GM12878 (cell line): ENCODE measurements at regions not wholly inside any gene's neighbourhood (a gene's known extent, or its start where the extent isn't known, plus 50 kb on each side); places are given as distances from the start of the nearest gene placed in this dataset.

ENCODE experiments used
- ATAC-seq: fragments of 200-7000 bp; cut with Tn5 transposase; 3 replicates; pipeline ENCODE4 v1.9.1; 2020; ENCODE audit warnings: mild to moderate bottlenecking, moderate library complexity
- BruUV-seq: library from RNA; stranded (reverse); fragments of 400-500 nt; replicated peaks from 2 replicates; lab custom pipeline; 2021; lab: Mats Ljungman, UMichigan
- CTCF ChIA-PET: fragments of 300-600 bp; sonication (Branson Sonifier 250); formaldehyde crosslinking; extraction: SDS; loops from one replicate; lab custom pipeline; 2021; ENCODE audit warnings: inconsistent platforms; lab: Yijun Ruan, JAX
- POLR2A ChIA-PET: fragments of 350-600 bp; formaldehyde crosslinking; extraction: SDS; loops from one replicate; lab custom pipeline; 2021; ENCODE audit warnings: inconsistent platforms; lab: Charles Lee
- RAD21 ChIA-PET: fragments of 300-600 bp; sonication (Branson Sonifier 250); formaldehyde crosslinking; loops from one replicate; lab custom pipeline; 2023; ENCODE audit warnings: antibody characterized with exemption; ENCODE audit not compliant: unreplicated experiment; lab: Charles Lee
- SMC1A ChIA-PET: fragments of 300-600 bp; sonication (Branson Sonifier 250); formaldehyde crosslinking; loops from one replicate; lab custom pipeline; 2023; ENCODE audit not compliant: unreplicated experiment, uncharacterized antibody; lab: Charles Lee
- DNase-seq: peaks from one replicate; pipeline ENCODE4 v3.0.0-alpha.2; 2011; ENCODE audit warnings: low read depth, low spot score
- FAIRE-seq: peaks from 3 replicates; lab custom pipeline; 2011; peaks lifted over from hg19 to GRCh38; lab: Jason Lieb, UNC
- H2AFZ ChIP-seq: 2 replicates; pipeline ENCODE4 v1.6.0; 2011; ENCODE audit warnings: low read depth, low read length, control low read depth; ENCODE audit not compliant: control insufficient read depth
- H3K27ac ChIP-seq: 2 replicates; pipeline ENCODE4 v1.5.1; 2011; ENCODE audit warnings: control low read depth; ENCODE audit not compliant: control insufficient read depth, insufficient read depth
- H3K27me3 ChIP-seq, 2 experiments: replicated peaks in 1 of 2; 2 replicates each; pipeline versions ENCODE4 v1.6.0 to v1.6.1; 2011; ENCODE audit warnings: low read length in 1 of 2; ENCODE audit not compliant: control insufficient read depth in 2 of 2, insufficient read depth in 2 of 2
- H3K36me3 ChIP-seq, 2 experiments: 2 replicates each; pipeline ENCODE4 v1.5.1; 2011; ENCODE audit warnings: low read length in 1 of 2; ENCODE audit not compliant: control insufficient read depth in 2 of 2, insufficient read depth in 2 of 2
- H3K4me1 ChIP-seq: 2 replicates; pipeline ENCODE4 v1.6.1; 2011; ENCODE audit warnings: mild to moderate bottlenecking, low read length, moderate library complexity, mixed read lengths; ENCODE audit not compliant: control insufficient read depth, insufficient read depth
- H3K4me2 ChIP-seq: 2 replicates; pipeline ENCODE4 v1.6.0; 2011; ENCODE audit warnings: control low read depth; ENCODE audit not compliant: control insufficient read depth, insufficient read depth
- H3K4me3 ChIP-seq: fragments of 200-600 bp; sonication (generic); 2 replicates; pipeline ENCODE4 v1.5.1; 2016
- H3K79me2 ChIP-seq: 2 replicates; pipeline ENCODE4 v1.6.0; 2011; ENCODE audit warnings: low read length; ENCODE audit not compliant: control insufficient read depth, insufficient read depth
- H3K9ac ChIP-seq: 2 replicates; pipeline ENCODE4 v1.8.0; 2011; ENCODE audit warnings: low read length, control low read depth, mixed read lengths; ENCODE audit not compliant: control insufficient read depth, insufficient read depth
- H3K9me3 ChIP-seq: replicated peaks from 3 replicates; pipeline ENCODE4 v1.5.1; 2011; ENCODE audit warnings: mild to moderate bottlenecking, low read length; ENCODE audit not compliant: control insufficient read depth, insufficient read depth
- H4K20me1 ChIP-seq: 2 replicates; pipeline ENCODE4 v1.6.0; 2011; ENCODE audit not compliant: control insufficient read depth, insufficient read depth
- BRCA1 ChIP-seq: IDR thresholded peaks from 2 replicates; pipeline ENCODE4 v1.6.1; 2011; ENCODE audit warnings: low read depth, low read length, improper control_type of control experiment
- CEBPB ChIP-seq, 2 experiments: fragments of 150-350 bp in 1 of 2; IDR thresholded peaks; 2 replicates each; pipeline ENCODE4 v1.6.1; 2012 to 2014; ENCODE audit warnings: low read depth in 2 of 2, low read length in 2 of 2, borderline replicate concordance in 1 of 2, inconsistent platforms in 1 of 2
- JUNB ChIP-seq: IDR thresholded peaks from 2 replicates; pipeline ENCODE4 v1.6.1; 2016; ENCODE audit warnings: antibody characterized with exemption, mild to moderate bottlenecking
- MYB ChIP-seq: fragments of 150-350 bp; IDR thresholded peaks from 2 replicates; pipeline ENCODE4 v1.6.1; 2014; ENCODE audit warnings: mild to moderate bottlenecking, low read depth, low read length, borderline replicate concordance
- NR2C2 ChIP-seq: IDR thresholded peaks from 2 replicates; pipeline ENCODE4 v1.6.1; 2011; ENCODE audit warnings: borderline replicate concordance, low read depth; ENCODE audit not compliant: control insufficient read depth, insufficient read length
- ZNF217 ChIP-seq: fragments of 450-650 bp; IDR thresholded peaks from 2 replicates; pipeline ENCODE4 v1.6.1; 2017; ENCODE audit warnings: antibody characterized with exemption, mild to moderate bottlenecking
- ZNF384 ChIP-seq: IDR thresholded peaks from 2 replicates; pipeline ENCODE4 v1.6.1; 2012; ENCODE audit warnings: low read depth, mild to moderate bottlenecking, low read length, improper control_type of control experiment, borderline replicate concordance
- WGBS: methylation state at CpG from one replicate; pipeline ENCODE4 v1.1.6; 2016; ENCODE audit warnings: low lambda C conversion rate; ENCODE audit not compliant: insufficient replicate concordance, insufficient coverage; ENCODE audit errors: missing lambda C conversion rate; 5-methylcytosine and 5-hydroxymethylcytosine counted together
- in situ Hi-C: fragments of 300-500 bp; cut with MboI; formaldehyde crosslinking; loops from 9 replicates; pipeline ENCODE4 v1.14.3; 2018; ENCODE audit warnings: mixed read lengths
- intact Hi-C: fragments of 100-400 bp; cut with micrococcal nuclease; formaldehyde crosslinking; loops from one replicate; pipeline ENCODE4 v1.14.2; 2022; ENCODE audit not compliant: unreplicated experiment
- TF ChIP-seq, protein P1 (sequence below): fragments of 450-650 bp; formaldehyde crosslinking; IDR thresholded peaks from 2 replicates; pipeline ENCODE4 v1.5.0; 2022; ENCODE audit warnings: mild to moderate bottlenecking, missing genetic modification characterization
- TF ChIP-seq, protein P2 (sequence below): fragments of 450-650 bp; formaldehyde crosslinking; IDR thresholded peaks from 2 replicates; pipeline ENCODE4 v1.4.0; 2020; ENCODE audit warnings: mild to moderate bottlenecking, moderate library complexity

DNA sequence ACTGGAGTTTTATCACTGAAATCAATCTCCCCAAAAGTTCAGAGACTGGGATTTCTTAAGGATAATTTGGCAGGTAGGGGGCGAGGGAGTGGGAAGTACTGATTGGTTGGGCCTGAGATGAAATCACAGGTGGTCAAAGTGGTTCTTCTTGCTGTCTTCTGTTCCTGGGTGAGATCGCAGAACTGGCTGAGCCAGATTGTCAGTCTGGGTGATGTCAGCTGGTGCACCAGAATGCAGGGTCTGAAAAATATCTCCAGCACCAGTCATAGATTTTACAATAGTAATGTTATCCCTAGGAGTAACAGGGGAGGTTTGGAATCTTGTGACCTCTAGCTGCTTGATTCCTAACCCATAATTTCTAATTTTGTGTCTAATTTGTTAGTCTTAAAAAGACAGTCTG, 86.7 kb upstream of the SLC25A36 start:
- POLR2A ChIA-PET: no interaction called here
- Histone ChIP-seq H3K4me3 (no peak overlapping the region), H3K27ac (no peak overlapping the region), H3K36me3 (no peaks in the 10 kb centered on the region), H3K4me2 (no peak overlapping the region), H3K27me3 (no peaks in the 10 kb centered on the region; a peak in 1 of 4 replicates), H3K4me1 (no peaks in the 10 kb centered on the region), H3K79me2 (no peaks in the 10 kb centered on the region), H4K20me1 (no peaks in the 10 kb centered on the region), H3K9ac (no peak overlapping the region), H2AFZ (no peak overlapping the region), H3K9me3 (no peaks in the 10 kb centered on the region; the same call in 2 of the 3 replicates)
- intact Hi-C loops: no loop called here
- BruUV-seq: no TSS peak
- CTCF ChIA-PET: interaction anchor here (1.0 to 1.3 kb wide), 2 partner anchors 9 to 10 kb away, joined by 3 read pairs; no protein-coding TSS in a partner anchor
- TF ChIP-seq MYB (no peak), ZNF217 (no peak)
- RAD21 ChIA-PET: no interaction called here
- DNase-seq: no peak
- no peak for ATAC-seq
- 44% methylated on average over 2 of the region's 2 CpGs for WGBS
- SMC1A ChIA-PET: interaction anchor here (1.2 to 2.0 kb wide), 3 partner anchors 9 to 118 kb away, joined by 4 to 6 read pairs (median 5); no protein-coding TSS in a partner anchor
- in situ Hi-C loops: loop anchor here (25.0 kb wide), 3 partner anchors 718 to 1418 kb away; partner anchors contain the start of gene CLSTN2
- FAIRE-seq: no peak

DNA sequence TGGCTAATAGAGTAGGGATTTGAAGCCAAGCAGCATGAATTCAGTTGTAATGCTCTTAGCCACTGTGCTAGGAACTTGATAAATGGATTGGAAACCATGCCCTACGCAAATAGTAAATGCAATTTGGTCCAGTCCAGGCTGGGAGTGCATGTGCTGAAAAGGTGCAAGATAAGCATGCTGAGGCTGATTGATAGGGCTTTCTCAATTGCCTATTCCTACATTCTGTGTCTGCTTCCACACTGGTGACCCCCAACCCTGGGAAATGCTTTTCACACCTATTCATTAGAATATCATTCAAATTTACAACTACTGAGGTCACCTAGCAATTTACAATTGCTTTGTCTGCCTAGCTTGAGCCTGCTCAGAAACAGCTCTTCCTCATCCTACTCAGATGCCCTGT, 84.7 kb upstream of the SLC25A36 start:
- H4K20me1 ChIP-seq: no peaks in the 10 kb centered on the region
- ChIA-PET CTCF (interaction anchor here (1.2 kb wide), 1 partner anchor 104 kb away, joined by 4 read pairs; no protein-coding TSS in a partner anchor), POLR2A (interaction anchor here (0.6 kb wide), 1 partner anchor 367 kb away, joined by 4 read pairs; no protein-coding TSS in a partner anchor), SMC1A (interaction anchor here (1.2 to 2.0 kb wide), 5 partner anchors 7 to 117 kb away, joined by 3 to 9 read pairs (median 5); no protein-coding TSS in a partner anchor), RAD21 (interaction anchor here (0.6 to 1.2 kb wide), 2 partner anchors 103 to 653 kb away, joined by 3 read pairs; no protein-coding TSS in a partner anchor)
- 83% methylated on average over 1 of the region's 1 CpG for WGBS
- BruUV-seq: no TSS peak
- no peak for FAIRE-seq
- no peaks in the 10 kb centered on the region for H3K36me3 ChIP-seq
- intact Hi-C loops (no loop called here), in situ Hi-C loops (loop anchor here (25.0 kb wide), 3 partner anchors 720 to 1420 kb away; partner anchors contain the start of gene CLSTN2)
- H3K9me3 ChIP-seq: no peaks in the 10 kb centered on the region; the same call in 2 of the 3 replicates
- no peak for ATAC-seq
- no peak overlapping the region for H3K9ac ChIP-seq
- no peaks in the 10 kb centered on the region; a peak in 1 of 4 replicates for H3K27me3 ChIP-seq
- no peaks in the 10 kb centered on the region for H3K4me1 ChIP-seq
- no peaks in the 10 kb centered on the region for H3K79me2 ChIP-seq
- no peak overlapping the region for H3K4me2 ChIP-seq
- no peak overlapping the region for H3K4me3 ChIP-seq
- no peak for DNase-seq
- no peak overlapping the region for H2AFZ ChIP-seq
- H3K27ac ChIP-seq: no peak overlapping the region
- no peak for TF ChIP-seq JUNB
- no peak for TF ChIP-seq CEBPB (IDR thresholded peaks at IDR 0.05; ENCODE audit: borderline replicate concordance in 1 of 2, low read depth in 2 of 2, low read length in 2 of 2)
- TF ChIP-seq, protein P1, sequence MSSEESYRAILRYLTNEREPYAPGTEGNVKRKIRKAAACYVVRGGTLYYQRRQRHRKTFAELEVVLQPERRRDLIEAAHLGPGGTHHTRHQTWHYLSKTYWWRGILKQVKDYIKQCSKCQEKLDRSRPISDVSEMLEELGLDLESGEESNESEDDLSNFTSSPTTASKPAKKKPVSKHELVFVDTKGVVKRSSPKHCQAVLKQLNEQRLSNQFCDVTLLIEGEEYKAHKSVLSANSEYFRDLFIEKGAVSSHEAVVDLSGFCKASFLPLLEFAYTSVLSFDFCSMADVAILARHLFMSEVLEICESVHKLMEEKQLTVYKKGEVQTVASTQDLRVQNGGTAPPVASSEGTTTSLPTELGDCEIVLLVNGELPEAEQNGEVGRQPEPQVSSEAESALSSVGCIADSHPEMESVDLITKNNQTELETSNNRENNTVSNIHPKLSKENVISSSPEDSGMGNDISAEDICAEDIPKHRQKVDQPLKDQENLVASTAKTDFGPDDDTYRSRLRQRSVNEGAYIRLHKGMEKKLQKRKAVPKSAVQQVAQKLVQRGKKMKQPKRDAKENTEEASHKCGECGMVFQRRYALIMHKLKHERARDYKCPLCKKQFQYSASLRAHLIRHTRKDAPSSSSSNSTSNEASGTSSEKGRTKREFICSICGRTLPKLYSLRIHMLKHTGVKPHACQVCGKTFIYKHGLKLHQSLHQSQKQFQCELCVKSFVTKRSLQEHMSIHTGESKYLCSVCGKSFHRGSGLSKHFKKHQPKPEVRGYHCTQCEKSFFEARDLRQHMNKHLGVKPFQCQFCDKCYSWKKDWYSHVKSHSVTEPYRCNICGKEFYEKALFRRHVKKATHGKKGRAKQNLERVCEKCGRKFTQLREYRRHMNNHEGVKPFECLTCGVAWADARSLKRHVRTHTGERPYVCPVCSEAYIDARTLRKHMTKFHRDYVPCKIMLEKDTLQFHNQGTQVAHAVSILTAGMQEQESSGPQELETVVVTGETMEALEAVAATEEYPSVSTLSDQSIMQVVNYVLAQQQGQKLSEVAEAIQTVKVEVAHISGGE: no peak
- TF ChIP-seq ZNF384: no peak
- TF ChIP-seq BRCA1: no peak
- no peak for TF ChIP-seq NR2C2
- TF ChIP-seq, protein P2, sequence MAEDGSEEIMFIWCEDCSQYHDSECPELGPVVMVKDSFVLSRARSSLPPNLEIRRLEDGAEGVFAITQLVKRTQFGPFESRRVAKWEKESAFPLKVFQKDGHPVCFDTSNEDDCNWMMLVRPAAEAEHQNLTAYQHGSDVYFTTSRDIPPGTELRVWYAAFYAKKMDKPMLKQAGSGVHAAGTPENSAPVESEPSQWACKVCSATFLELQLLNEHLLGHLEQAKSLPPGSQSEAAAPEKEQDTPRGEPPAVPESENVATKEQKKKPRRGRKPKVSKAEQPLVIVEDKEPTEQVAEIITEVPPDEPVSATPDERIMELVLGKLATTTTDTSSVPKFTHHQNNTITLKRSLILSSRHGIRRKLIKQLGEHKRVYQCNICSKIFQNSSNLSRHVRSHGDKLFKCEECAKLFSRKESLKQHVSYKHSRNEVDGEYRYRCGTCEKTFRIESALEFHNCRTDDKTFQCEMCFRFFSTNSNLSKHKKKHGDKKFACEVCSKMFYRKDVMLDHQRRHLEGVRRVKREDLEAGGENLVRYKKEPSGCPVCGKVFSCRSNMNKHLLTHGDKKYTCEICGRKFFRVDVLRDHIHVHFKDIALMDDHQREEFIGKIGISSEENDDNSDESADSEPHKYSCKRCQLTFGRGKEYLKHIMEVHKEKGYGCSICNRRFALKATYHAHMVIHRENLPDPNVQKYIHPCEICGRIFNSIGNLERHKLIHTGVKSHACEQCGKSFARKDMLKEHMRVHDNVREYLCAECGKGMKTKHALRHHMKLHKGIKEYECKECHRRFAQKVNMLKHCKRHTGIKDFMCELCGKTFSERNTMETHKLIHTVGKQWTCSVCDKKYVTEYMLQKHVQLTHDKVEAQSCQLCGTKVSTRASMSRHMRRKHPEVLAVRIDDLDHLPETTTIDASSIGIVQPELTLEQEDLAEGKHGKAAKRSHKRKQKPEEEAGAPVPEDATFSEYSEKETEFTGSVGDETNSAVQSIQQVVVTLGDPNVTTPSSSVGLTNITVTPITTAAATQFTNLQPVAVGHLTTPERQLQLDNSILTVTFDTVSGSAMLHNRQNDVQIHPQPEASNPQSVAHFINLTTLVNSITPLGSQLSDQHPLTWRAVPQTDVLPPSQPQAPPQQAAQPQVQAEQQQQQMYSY (CRISPR knock-in tag): no peak
